Esophagus muscularis mucosa (tissue), 4 donors: ENCODE measurements at regions not wholly inside any gene's neighbourhood (a gene's known extent, or its start where the extent isn't known, plus 50 kb on each side); places are given as distances from the start of the nearest gene placed in this dataset.

Experiments used
- DNase-seq: peaks from one replicate; pipeline ENCODE4 v3.0.0-alpha.2; 2017; ENCODE audit errors: extremely low spot score
- H3K27ac ChIP-seq, 4 donors: fragments of 200-600 bp; sonication (generic); replicated peaks in 1 of 4; 1 replicate in 3 of 4; 2 replicates in 1 of 4; pipeline ENCODE4 v1.5.1; 2016 to 2019; ENCODE audit warnings: mild to moderate bottlenecking in 1 of 4
- H3K27me3 ChIP-seq, 4 donors: fragments of 200-600 bp; sonication (generic); one replicate each; pipeline versions ENCODE4 v1.5.1 to v1.6.0; 2016 to 2019
- H3K36me3 ChIP-seq, 4 donors: fragments of 200-600 bp; sonication (generic); one replicate each; pipeline ENCODE4 v1.5.1; 2016 to 2019
- H3K4me1 ChIP-seq, 4 donors: fragments of 200-600 bp; sonication (generic); one replicate each; pipeline ENCODE4 v1.5.1; 2016 to 2019
- H3K4me3 ChIP-seq, 4 donors: fragments of 200-600 bp; sonication (generic); 1 replicate in 2 of 4; 2 replicates in 2 of 4; pipeline ENCODE4 v1.5.1; 2016 to 2019; ENCODE audit warnings: mild to moderate bottlenecking in 4 of 4, moderate library complexity in 1 of 4
- H3K9me3 ChIP-seq, 4 donors: fragments of 200-600 bp; sonication (generic); 1 replicate in 3 of 4; 2 replicates in 1 of 4; pipeline ENCODE4 v1.5.1; 2016 to 2019
- EP300 ChIP-seq: sonication (generic); formaldehyde crosslinking; IDR thresholded peaks from one replicate; pipeline ENCODE4 v1.6.1; 2017; ENCODE audit warnings: antibody characterized with exemption
- POLR2A ChIP-seq: fragments of 450-650 bp; IDR thresholded peaks from one replicate; pipeline ENCODE4 v1.6.1; 2017; ENCODE audit warnings: antibody characterized with exemption, moderate library complexity, mild to moderate bottlenecking, low read depth
- POLR2AphosphoS5 ChIP-seq, 2 donors: sonication (generic); formaldehyde crosslinking; IDR thresholded peaks; one replicate each; pipeline ENCODE4 v1.6.1; 2017; ENCODE audit warnings: antibody characterized with exemption in 2 of 2
- WGBS: methylation state at CpG from one replicate; pipeline ENCODE4 v1.1.5; 2018; 5-methylcytosine and 5-hydroxymethylcytosine counted together
- intact Hi-C: fragments of 100-400 bp; cut with DNase I; formaldehyde crosslinking; loops from one replicate; pipeline ENCODE4 v1.15.1; 2023
- TF ChIP-seq, protein P1 (sequence below), 3 experiments: fragments of 200-600 bp in 2 of 3; fragments of 450-650 bp in 1 of 3; sonication (generic) in 2 of 3; IDR thresholded peaks; one replicate each; pipeline ENCODE4 v1.5.1; 2017 to 2019; ENCODE audit warnings: antibody characterized with exemption in 3 of 3, mild to moderate bottlenecking in 2 of 3, moderate library complexity in 1 of 3

- Histone ChIP-seq H3K27ac (no peak overlapping the region), H3K4me3 (no peak overlapping the region), H3K9me3 (no peaks in the 10 kb centered on the region), H3K27me3 (no peaks in the 10 kb centered on the region), H3K36me3 (no peaks in the 10 kb centered on the region), H3K4me1 (no peaks in the 10 kb centered on the region)
- DNase-seq = no peak
- intact Hi-C loops = no loop called here
- 64% methylated on average over 1 of the region's 1 CpG for WGBS
- no peak for TF ChIP-seq POLR2AphosphoS5 (IDR thresholded peaks at IDR 0.05)
- no peak for TF ChIP-seq POLR2A
- no peak for TF ChIP-seq EP300
- TF ChIP-seq, protein P1, sequence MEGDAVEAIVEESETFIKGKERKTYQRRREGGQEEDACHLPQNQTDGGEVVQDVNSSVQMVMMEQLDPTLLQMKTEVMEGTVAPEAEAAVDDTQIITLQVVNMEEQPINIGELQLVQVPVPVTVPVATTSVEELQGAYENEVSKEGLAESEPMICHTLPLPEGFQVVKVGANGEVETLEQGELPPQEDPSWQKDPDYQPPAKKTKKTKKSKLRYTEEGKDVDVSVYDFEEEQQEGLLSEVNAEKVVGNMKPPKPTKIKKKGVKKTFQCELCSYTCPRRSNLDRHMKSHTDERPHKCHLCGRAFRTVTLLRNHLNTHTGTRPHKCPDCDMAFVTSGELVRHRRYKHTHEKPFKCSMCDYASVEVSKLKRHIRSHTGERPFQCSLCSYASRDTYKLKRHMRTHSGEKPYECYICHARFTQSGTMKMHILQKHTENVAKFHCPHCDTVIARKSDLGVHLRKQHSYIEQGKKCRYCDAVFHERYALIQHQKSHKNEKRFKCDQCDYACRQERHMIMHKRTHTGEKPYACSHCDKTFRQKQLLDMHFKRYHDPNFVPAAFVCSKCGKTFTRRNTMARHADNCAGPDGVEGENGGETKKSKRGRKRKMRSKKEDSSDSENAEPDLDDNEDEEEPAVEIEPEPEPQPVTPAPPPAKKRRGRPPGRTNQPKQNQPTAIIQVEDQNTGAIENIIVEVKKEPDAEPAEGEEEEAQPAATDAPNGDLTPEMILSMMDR (IDR thresholded peaks at IDR 0.05) = no peak
Observed at GRCh38 chr14:66101662-66102061, 384.5 kb upstream of the CCDC196 start.

DNA sequence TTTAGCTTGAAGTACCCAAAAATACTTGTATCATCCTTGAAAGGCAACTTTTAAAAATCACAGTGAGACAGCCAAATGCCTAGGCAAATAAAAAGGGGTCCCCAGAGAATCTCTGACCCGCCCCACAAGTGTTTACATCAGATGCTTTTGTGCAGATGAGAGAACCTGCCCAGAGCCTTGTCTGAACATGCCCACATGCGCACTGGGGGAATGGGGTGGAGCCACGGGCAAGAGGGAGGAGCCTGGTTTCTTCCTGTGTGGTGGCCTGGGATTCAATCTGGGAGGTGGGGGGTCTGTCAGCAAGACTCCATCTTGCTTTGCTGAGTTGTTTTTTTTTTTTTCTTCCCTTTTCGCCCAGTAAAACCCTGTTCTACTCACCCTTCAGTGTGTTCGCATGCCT is 381.7 kb upstream of the CCDC196 start:
- no peaks in the 10 kb centered on the region for H3K36me3 ChIP-seq
- H3K4me3 ChIP-seq = no peak overlapping the region
- H3K9me3 ChIP-seq = no peaks in the 10 kb centered on the region
- TF ChIP-seq, protein P1 (IDR thresholded peaks at IDR 0.05) = no peak
- TF ChIP-seq POLR2A (no peak), EP300 (no peak), POLR2AphosphoS5 (IDR thresholded peaks at IDR 0.05) (no peak)
- no peak for DNase-seq
- intact Hi-C loops = no loop called here
- no peak overlapping the region for H3K27ac ChIP-seq
- no peaks in the 10 kb centered on the region for H3K27me3 ChIP-seq
- 95% methylated on average over 5 of the region's 5 CpGs for WGBS
- H3K4me1 ChIP-seq = no peaks in the 10 kb centered on the region

DNA sequence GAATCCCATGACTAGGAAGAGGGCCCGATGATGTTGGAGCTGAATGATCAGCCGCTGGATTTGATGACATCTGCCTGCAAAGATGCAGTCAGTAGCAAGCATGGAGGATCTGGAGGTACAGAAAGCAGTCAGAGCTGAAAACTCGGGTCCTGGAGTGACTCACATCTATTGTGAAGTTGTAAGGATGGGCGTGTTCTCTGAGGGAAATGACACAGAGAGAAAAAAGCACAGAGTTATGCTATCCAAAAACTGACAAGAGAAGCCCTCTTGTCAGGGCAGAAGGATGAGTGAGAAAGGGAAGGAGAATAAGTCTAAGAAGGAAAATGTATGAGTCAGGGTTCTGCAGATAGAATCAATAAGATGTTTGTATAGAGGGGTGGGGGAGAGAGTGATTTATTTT is 380.4 kb upstream of the CCDC196 start:
- no peak overlapping the region for H3K27ac ChIP-seq
- H3K4me3 ChIP-seq = no peak overlapping the region
- no peaks in the 10 kb centered on the region for H3K4me1 ChIP-seq
- WGBS = 70% methylated on average over 4 of the region's 4 CpGs
- no peak for TF ChIP-seq POLR2A
- TF ChIP-seq POLR2AphosphoS5 (IDR thresholded peaks at IDR 0.05) = no peak
- TF ChIP-seq, protein P1 (IDR thresholded peaks at IDR 0.05) = no peak
- TF ChIP-seq EP300 = no peak
- no peaks in the 10 kb centered on the region for H3K9me3 ChIP-seq
- no peak for DNase-seq
- intact Hi-C loops = no loop called here
- no peaks in the 10 kb centered on the region for H3K27me3 ChIP-seq
- H3K36me3 ChIP-seq = no peaks in the 10 kb centered on the region

DNA sequence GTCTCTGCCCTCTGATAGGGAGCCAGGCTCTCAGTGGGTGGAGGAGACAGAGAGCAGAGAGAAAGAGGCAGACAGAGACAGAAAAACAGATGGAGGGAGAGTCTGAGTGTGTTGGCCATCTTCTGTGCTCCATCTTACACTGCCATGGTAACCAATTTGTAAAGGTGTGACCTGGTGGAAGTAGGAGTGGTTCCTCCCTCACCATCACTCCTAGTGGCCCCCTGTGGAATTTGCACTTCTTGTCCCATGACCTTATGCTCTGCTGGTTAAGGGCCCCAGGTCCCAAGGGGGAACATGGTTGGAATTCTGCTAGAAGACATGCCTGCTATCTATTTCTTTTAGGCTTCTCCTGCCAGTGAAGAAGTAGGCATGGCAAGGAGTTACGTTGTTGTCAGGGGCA is 376.7 kb upstream of the CCDC196 start:
- no peak overlapping the region for H3K27ac ChIP-seq
- H3K4me1 ChIP-seq = no peaks in the 10 kb centered on the region
- TF ChIP-seq EP300 = no peak
- TF ChIP-seq, protein P1 (IDR thresholded peaks at IDR 0.05) = no peak
- no peak for TF ChIP-seq POLR2A
- no peak for TF ChIP-seq POLR2AphosphoS5 (IDR thresholded peaks at IDR 0.05)
- H3K36me3 ChIP-seq = no peaks in the 10 kb centered on the region
- H3K27me3 ChIP-seq = no peaks in the 10 kb centered on the region
- H3K9me3 ChIP-seq = no peaks in the 10 kb centered on the region
- DNase-seq = no peak
- intact Hi-C loops = no loop called here
- no peak overlapping the region for H3K4me3 ChIP-seq
- no CpG with 5 or more reads among the region's 1 CpG for WGBS

- intact Hi-C loops = no loop called here
- WGBS = 88% methylated on average over 6 of the region's 6 CpGs
- no peaks in the 10 kb centered on the region for H3K9me3 ChIP-seq
Observed at GRCh38 chr14:66111891-66112290, 374.3 kb upstream of the CCDC196 start.

More at GRCh38 chr14:66111891-66112290, 374.3 kb upstream of the CCDC196 start:
- no peak for TF ChIP-seq EP300
- no peak for DNase-seq
- Histone ChIP-seq H3K4me3 (no peak overlapping the region), H3K27me3 (no peaks in the 10 kb centered on the region), H3K27ac (no peak overlapping the region), H3K36me3 (no peaks in the 10 kb centered on the region), H3K4me1 (no peaks in the 10 kb centered on the region)
